DMS153 (cell line): ENCODE measurements at regions not wholly inside any gene's neighbourhood (a gene's known extent, or its start where the extent isn't known, plus 50 kb on each side); places are given as distances from the start of the nearest gene placed in this dataset.
A peak's percentile ranks its signal among the peaks of the same experiment; 100 is the strongest.

Experiments used
- DNase-seq: peaks from one replicate; lab custom pipeline; 2025; lab: John Stamatoyannopoulos, UW

- no peak for DNase-seq
These were observed 658.1 kb upstream of the MGMT start for GRCh38 chr10:128808921-128809440.

- DNase-seq, result no peak
These were observed 655.5 kb upstream of the MGMT start for GRCh38 chr10:128811511-128811910.

- DNase-seq, result no peak
These were observed 655.0 kb upstream of the MGMT start for GRCh38 chr10:128812000-128812399.

DNA sequence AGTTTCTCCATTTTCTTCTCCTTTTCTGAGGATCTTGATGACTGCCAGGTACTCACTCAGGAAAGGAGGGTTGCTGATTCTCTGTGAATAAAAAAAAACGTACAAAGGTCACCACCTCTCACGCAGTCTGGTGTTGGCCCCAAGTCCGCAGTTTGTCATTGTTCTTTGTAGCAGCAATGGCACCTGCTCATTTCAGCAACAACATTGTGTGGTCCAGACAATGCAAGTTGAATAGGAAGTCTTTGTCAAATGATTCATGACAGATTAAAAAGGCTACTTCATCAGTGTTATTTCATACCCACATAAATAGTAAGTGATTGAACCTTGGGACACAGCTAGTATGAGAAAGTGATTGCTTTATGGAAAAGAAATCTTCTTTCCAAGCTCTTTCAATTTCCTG, 653.5 kb upstream of the MGMT start:
- DNase-seq, result no peak

GRCh38 chr10:128814024-128814423, 653.0 kb upstream of the MGMT start:
- no peak for DNase-seq

DNA sequence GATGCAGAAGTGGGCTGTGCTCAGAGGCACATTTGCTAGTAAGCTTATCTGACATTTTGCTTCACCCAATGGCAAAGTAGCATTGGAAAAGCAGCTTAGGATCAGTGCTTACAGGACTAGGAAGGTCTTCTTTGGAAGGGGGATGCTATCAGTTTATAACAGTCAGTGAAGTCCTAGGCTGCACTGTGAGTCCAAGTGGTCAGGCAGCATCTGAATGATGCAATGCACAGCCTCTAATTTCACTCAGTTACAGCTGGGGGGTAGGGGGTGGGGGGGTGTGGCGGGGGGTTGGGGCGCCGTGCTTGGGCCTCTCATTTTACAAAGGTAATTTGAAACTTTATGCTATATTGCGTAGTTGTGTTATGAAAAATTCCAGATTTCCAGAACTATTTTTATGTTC, 652.3 kb upstream of the MGMT start:
- DNase-seq, result no peak

DNA sequence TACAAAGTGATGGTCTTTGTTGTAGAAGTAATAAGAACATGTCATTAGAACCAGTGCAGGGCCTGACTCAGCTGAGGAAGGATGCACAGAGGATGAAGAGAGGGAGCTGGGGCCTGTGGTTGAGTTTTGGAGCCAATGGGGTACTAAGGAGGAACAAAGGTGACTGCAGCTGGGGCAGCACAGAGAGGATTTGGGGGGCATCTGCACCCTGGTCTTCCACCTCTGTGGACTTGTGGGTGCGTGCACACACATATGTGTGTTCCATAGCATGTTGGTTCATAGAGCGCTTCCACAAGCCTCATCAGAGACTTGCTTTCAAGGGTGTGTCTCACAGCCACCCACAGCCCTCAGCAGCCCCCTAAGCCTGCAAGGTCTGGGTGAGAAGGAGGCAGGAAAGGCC, 650.3 kb upstream of the MGMT start:
- no peak for DNase-seq

DNA sequence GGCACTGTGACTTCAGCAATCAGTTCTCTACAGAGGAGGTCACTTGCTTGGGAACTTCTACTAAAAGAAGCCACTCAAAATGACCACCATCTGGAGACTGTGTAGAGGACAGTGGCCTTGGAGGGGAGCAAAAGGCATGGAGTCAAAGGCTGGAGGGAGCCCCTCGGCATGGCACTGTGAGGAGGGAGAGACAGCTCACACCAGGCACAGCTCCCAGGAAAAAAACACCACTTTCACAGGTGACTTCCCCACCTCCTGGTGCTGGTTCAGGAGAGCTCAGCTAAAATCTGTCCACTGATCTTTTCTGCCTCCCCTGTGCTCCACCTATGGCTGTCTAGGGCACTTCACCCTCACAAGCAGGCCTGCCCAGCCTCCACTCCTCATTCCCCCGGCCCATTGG, 649.4 kb upstream of the MGMT start:
- no peak for DNase-seq

- no peak for DNase-seq
These were observed 646.4 kb upstream of the MGMT start for GRCh38 chr10:128820663-128821062.

DNA sequence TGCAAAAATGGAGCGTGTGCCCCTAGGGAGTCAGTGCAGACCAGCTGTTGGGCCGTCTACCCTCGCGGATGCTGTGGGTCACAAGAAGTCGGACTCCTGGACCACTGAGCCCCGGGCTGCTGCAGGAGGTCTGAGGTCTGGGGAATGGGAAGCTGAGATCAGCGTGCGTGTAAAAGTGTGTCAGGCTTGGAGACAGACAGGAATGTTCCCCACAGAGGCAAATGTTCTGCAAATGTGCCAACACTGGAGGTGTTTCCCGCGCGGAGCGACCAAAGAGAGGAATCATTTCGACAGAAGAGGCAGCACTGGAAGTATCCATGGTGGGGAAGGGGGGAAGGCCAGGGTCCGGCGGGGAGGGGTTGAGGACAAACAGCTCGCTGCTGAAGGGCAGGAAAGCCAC, 643.8 kb upstream of the MGMT start:
- no peak for DNase-seq

DNA sequence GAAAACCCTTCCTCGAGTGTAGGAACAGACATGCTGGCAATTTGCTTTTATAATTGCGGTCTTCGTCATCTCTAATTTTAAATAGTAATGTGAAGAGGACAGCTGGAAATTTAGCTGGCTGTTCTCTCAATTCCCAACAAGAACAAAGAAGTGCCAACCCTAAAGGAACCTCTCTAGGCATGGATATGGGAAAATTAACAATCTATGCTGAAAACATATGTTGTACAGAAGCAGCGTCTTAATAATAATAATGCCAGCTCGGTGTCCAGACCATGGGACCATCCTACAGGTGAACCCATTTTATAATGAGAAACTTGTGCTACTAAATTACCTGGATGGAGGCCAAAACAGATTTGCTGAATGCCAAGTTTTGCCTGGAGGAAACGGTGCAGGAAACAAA, 641.4 kb upstream of the MGMT start:
- no peak for DNase-seq

- DNase-seq, result no peak
These were observed 633.4 kb upstream of the MGMT start for GRCh38 chr10:128833671-128834070.

GRCh38 chr10:128835361-128835760, 631.7 kb upstream of the MGMT start:
- DNase-seq, result no peak

DNA sequence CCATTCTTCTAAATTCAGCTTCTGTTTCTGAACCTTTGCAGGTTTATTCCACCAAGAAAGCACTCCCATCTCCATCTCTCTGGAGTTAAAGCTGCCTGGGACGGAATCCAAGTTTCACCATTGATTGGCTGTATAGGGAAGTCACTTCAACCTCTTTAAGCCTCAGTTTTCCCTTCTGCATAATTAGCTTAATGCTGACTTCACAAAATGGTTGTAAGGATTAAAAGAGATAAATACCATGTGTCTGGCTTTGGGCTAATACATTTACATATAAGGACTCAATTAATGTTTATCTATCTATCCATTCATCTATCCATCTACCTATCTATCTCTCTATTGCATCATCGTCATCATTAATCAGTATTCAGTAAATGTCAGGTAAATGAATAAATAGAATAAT, 629.6 kb upstream of the MGMT start:
- no peak for DNase-seq

GRCh38 chr10:128839134-128839533, 627.9 kb upstream of the MGMT start:
- DNase-seq, result no peak

- DNase-seq, result no peak
These were observed 627.3 kb upstream of the MGMT start for GRCh38 chr10:128839701-128840100.

DNA sequence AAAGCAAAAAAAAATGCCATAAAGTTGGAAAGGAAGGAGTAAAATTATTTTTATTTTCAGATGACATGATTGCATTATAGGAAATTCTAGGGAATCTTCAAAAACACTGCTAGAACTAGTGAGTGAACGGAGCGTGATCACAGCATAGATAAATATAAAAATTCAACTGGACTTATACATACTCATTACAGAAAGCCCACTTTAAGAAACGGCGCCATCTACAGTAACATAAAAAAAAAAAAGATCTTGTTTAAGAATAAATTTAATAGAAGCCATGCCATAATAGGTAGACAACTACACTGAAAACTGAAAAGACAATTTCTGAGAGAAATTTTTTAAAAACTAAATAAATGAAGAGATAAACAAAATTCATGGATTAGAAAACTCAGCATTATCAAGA, 623.1 kb upstream of the MGMT start:
- peak; percentile 49 for DNase-seq

DNA sequence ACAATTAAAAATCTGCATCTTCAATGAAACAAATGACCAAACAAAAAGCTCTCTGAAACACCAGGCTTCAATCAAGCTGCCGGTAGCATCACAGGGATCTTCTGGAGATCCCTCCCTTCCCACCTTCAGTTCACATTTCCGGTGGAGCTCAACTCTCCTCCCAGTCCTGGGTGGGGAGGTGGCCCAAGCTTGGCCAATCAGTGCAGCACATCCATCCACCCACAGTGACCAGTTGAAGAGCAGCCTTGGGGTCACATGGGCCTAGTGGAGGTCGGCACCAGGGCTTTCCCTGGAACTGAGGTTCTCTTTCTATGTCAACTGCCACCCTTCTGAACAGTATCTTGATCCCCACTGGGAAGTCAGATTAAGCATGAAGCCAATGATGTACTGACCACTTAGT, 620.1 kb upstream of the MGMT start:
- DNase-seq, result no peak

GRCh38 chr10:128848810-128849209, 618.2 kb upstream of the MGMT start:
- DNase-seq, result no peak

- no peak for DNase-seq
These were observed 616.4 kb upstream of the MGMT start for GRCh38 chr10:128850647-128851046.

DNA sequence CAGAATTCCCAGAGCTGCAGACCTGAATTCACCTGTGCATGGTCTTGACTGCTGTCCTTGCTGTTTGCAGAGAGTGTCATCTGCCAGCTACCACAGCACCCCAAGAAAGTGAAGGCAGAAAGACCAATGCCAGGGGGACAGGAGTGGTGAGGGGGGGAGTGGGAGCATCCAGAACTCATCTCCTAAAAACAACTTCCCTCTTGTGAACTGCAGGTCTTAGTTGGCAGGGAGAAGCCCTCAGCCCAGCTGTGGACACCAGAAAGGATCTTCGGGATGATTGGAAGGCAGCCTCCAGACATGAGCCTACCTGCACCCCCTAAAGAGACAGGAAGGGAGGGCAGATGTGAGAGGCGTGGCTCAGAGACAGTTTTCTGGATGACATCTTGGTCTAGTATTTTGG, 615.8 kb upstream of the MGMT start:
- DNase-seq, result no peak

- DNase-seq, result no peak
These were observed 615.3 kb upstream of the MGMT start for GRCh38 chr10:128851726-128852125.

DNA sequence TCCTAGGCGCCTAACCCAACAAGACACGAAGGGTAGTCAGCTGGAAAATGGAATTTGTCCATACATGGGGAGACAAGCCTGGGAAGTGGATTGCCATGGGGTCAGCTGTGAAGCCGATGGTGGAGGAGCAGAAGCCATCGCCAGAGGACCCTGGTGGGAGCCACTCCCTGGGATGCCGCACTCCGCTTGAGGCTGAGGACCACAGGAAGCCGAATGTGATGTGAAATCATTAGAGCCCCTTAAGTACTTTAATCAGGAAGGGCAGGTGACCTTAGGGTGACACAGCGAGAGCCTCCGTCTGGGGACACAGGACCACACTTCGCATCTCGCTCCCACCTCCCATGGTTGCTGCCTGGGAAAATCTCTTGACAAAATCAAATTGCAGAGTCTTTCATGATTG, 614.6 kb upstream of the MGMT start:
- DNase-seq, result no peak

GRCh38 chr10:128852902-128853301, 614.1 kb upstream of the MGMT start:
- DNase-seq, result no peak

DNA sequence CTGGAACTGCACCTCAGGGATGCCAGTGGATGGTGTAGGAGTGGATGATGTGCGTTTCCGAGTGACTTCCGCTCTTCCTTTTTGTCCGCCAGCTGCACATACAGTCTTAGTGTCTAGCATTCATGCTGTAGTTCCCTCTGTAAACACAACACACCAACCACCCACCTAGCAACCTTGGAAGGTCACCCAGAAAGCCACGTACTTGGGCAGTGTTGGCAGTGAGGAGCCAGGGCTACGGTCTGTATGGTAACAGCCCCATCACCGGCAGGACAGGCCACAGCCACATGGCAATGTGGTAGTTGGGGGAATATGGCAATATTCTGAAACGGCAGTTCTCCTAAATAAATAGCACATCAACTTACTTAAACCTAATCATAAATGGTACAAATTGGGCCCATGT, 613.5 kb upstream of the MGMT start:
- DNase-seq, result no peak
